ENCODE measurements at regions not wholly inside any gene's neighbourhood (a gene's known extent, or its start where the extent isn't known, plus 50 kb on each side); places are given as distances from the start of the nearest gene placed in this dataset.
"Not testable (repeated sequence)": the region's sequence is repeated elsewhere in the genome, so short reads cannot be mapped to it uniquely, and the experiment has no call there.

GRCh38 chr1:184184614-184185013 is 133.1 kb downstream of the TSEN15 start:
- not testable (repeated sequence) for DNase-seq

DNA sequence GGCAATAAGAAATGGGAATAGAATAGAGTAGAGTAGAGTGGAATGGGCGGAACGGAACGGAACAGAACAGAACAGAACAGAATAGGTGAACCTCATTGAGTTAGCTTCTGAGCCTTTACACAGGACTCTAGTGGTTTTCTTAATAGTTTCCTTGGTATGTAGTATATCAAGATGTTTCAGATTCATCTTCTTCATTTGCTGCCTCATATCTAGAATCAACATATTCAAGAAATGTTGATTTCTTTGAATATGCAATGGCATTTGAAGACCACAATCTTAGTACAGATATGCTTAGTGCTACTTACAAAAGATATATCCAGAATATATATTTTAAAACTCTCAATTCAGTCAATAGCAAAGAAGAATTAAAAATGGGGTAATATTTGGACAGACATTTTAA is 133.8 kb downstream of the TSEN15 start:
- no peak for DNase-seq

DNA sequence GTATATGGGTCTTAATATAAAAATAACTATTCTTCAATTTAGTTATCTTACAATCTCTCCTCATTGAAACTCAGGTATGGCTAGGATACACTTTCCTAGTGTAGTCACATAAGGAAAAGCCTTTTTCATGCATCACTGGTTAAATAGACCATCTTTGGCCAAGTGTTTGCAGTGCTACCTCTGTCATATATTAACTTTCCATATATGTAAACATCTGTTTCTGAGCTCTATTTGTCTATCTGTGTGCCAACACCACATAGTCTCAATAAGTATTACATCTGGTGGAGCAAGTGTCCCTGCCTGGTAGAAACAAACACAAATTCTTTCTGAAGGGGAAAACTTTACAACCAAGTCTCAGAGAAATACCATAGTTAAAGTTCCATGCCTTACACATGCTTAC is 134.6 kb downstream of the TSEN15 start:
- no peak for DNase-seq

DNA sequence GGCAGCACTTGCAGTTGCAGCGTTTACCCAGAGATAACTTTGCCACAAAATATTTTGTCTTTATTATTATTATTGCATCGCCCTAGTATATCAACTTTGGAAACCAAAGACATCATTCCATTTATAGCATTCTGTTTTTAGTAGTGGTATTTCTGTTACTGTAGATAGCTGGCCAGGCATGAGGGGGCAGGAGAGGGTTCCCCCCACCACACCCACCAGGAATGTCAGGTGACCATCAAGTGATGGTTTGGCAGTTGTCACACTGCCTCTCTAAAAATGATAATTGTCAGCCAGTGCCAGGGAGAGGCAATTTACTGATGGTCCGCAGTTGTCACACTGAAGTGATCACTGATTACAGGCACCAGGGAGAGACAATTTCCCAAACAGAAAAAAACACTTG is 135.6 kb downstream of the TSEN15 start:
- DNase-seq = no peak

DNA sequence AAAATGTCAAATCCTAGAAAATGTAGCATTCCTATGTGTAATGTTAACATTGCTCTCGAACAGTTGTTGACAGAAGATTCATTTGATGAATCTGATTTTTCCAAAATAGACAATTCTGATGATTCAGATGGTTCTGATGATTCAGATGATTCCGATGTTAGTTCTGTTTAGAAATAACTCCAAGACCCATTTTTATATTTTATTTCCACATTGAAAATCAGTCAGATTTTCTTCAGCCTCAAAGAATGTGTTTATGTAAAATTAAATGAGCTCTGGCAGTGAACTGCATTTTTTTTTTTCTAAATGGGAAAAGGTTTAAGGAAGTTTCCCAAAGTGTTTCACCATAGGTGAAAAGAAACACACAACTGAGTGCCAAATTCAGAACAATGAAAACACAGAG is 136.5 kb downstream of the TSEN15 start:
- DNase-seq = no peak

DNA sequence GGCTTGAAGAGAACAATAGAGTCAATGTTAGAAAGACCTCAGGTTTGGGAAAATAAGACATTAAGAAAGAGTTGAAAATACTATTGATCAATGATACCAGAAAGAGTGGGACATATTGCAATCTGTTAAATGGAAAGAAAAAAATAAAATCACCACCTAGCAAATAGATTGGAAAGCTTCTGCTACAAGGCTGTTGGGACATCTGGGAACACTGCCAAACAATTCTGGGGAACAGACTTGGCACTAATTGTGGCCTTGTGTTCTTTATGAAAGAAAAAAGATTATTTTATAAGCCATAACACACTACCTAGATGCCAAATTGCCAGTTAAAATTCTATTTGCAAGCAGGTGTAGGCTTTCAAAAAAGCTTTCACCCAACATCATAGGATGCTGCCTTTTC is 137.8 kb downstream of the TSEN15 start:
- DNase-seq = no peak

DNA sequence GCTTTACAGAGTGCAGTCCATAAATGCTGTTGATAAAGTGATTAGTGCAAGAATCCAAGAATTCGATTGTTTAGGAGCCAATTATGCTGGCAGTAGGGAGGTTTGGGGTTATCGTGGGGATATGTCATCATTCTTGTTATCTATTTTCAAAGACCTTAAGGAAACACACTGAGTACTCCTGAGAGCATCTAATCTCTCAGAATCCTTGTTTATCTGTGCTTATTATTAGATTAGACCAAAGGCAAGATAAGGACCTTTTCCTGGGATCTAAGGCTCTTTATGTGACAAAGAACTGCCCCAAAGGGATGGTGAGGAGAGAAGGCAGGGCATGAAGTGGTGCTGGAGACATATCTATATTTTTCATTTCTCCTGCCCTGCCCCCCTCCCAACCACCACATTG is 139.1 kb downstream of the TSEN15 start:
- no peak for DNase-seq

DNA sequence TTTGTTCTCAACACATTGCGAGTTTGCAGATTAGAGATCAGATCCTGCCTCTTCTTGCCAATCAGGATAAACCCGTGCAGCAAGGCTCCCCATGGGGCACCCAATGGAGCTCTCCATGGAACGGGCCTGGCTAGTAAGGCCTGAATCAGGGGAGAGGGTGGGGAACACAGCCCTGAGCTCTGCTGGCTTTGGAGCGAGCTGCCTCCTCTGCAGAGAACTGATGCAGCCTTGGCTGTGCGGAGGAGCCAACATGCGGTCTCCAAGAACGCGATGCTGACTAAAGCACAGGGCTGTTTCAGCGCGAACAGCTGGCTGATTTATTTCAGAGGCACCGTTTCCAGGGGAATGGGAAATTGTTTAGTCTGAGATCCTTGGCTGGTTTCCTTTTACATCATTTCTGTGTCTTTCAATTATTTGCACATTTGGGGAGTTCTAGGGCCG is 139.7 kb downstream of the TSEN15 start:
- no peak for DNase-seq

DNA sequence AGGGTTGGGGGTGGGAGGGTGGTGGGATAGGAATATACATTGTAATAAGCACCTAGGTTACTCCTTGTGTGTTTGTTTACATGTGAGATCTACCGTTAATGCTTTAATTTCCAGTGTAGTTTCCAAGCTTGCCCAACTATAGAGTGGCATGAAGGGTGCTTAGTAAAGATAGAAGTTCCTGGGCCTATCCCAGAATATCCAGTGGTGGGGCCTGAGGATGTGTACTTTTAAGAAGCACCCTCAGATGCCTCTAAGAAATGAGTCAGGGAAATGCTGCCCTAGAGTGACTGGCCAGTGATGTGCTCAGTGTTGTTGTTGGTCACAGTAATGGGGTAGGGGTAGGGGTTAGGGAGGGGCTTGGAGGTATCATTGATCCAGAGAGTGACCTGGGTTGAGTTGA is 141.3 kb downstream of the TSEN15 start:
- DNase-seq = no peak

- no peak for DNase-seq
These were observed 141.9 kb downstream of the TSEN15 start for GRCh38 chr1:184193451-184193850.

- no peak for DNase-seq
These were observed 142.7 kb downstream of the TSEN15 start for GRCh38 chr1:184194236-184194635.

DNA sequence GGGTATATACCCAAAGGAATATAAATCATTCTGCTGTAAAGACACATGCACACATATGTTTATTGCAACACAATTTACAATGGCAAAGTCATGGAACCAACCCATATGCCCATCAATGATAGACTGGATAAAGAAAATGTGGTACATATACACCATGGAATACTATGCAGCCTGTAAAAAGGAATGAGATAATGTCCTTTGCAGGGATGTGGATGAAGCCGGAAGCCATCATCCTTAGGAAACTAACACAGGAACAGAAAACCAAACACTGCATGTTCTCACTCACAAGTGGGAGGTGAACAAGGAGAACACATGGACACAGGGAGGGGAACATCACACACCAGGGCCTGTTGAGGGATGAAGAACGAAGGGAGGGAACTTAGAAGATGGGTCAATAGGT is 144.2 kb downstream of the TSEN15 start:
- DNase-seq = not testable (repeated sequence)

DNA sequence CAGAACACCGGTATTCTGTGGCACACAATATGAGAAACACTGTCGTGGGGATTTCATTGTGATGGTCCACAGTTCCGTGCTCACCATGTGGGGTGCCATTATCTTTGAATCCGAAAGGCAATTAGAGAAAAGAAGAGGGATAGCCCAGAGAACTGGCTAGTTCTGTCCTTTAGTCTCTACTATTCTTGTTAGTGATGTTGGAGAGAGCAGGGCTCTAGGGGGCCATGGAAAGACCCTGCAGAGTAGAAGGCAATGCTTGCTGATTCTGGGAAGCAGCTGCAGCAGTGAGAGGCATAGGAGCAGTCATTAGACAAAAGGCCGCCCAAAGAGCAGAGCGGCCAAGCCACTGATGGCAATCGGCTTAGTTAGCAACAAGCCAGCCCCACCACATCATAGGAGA is 146.3 kb downstream of the TSEN15 start:
- no peak for DNase-seq

GRCh38 chr1:184199036-184199435 is 147.5 kb downstream of the TSEN15 start:
- DNase-seq = no peak

GRCh38 chr1:184199438-184200085 is 148.0 kb downstream of the TSEN15 start:
- DNase-seq = no peak

GRCh38 chr1:184208622-184209021 is 157.1 kb downstream of the TSEN15 start:
- DNase-seq = no peak

DNA sequence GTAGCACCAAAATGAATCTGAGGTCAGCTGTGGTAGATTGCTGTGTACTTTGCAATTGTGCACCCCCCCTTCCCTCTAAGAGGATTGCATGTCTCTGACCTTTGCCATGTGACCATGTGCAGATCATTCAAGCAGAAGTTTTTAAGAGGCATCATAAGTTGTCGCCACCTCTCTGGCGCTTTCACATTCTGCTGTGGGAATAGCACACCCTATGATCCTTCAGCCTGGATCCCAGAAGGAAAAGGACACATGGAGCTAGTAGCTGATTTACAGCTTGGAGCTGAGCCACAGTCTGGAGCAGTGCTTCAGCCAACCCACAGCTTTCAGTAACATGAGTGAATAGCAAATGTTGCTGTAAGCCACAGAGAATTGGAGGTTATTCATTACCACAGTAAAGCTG is 158.5 kb downstream of the TSEN15 start:
- DNase-seq = no peak

GRCh38 chr1:184210862-184211261 is 159.3 kb downstream of the TSEN15 start:
- DNase-seq = peak; percentile 3

DNA sequence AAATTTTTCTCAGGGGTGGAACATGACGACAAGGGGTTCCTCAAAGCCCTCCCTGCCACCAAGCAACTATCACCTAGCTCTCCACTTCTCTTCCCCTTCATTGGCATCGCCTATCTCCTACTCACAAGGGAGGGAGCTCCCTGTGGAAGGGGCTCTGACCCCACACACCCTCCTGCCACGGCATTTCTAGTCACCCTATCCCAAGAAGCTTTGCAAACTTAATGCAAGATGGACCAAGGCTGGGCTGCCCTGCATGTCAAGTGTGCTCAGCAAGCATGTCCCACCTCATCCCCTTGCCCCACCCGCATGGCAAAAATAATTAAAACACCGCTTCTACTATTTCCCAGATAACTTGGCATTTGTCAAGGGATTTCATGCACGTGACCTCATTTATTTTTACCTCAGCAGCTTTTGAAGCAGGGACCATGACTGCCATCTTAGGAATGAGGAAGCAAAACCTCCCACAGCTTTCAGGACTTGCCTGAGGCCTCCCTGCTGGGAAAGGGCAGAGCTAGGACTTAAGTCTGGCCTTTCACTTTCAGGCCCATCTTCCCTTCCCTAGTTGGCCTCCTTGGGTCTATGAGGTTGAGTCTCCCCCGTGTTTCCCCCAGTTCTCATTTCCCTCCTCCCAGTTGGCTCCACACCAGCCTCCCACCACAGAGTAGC is 161.3 kb downstream of the TSEN15 start:
- DNase-seq = no peak

- no peak for DNase-seq
These were observed 162.6 kb downstream of the TSEN15 start for GRCh38 chr1:184214128-184214527.

DNA sequence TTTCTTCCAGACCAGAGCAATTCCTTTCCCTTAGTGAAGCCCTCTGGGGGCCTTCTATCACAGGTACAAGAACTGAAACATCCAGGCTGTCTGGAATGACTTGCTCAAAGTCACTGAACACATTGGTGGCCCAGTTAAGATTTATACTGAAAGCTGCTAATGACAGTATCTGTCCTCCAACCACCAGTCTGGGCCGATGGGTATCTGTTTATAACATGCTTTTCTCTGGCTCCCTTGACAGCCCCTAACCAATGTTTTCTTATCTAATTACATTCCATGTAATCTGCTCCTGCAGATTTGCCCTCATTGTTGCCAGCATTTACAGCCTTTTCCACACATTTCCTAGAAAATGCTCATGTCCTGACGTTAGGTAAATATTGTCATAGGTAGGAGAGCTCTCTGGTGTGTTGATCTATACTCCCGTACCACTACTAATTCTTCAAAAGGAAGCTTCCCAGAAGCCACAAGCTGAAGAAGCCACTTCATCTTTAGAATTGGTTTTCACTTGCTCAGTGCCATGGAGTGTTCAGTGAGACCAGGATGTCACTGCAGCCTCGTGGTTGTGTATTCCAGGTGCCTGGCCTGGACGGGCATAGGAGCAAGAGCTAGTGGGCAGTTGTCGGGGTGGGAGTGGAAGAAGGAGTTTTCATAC is 163.9 kb downstream of the TSEN15 start:
- no peak for DNase-seq

GRCh38 chr1:184218458-184219075 is 167.0 kb downstream of the TSEN15 start:
- DNase-seq = no peak

DNA sequence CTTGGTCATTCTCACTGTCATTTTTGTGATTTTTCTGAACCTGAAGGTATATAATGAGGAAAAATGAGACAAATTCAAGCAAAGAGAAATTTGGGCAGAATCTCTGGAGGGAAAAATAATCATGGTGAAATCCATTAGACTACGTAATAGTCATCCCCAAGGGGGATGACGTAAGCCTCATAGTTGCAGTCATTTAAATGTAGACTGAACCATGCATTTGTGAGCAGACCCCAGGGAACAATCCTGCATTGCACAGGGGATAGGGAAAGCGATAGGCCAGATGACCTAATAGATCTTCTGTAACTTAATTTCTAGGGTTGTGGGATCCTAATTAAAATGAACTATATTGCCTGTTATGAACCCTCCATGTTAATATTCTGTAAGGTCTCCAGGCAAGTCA is 167.4 kb upstream of the C1orf21 start:
- DNase-seq = no peak

GRCh38 chr1:184219883-184220282 is 166.9 kb upstream of the C1orf21 start:
- DNase-seq = no peak
